ENCODE measurements at regions not wholly inside any gene's neighbourhood (a gene's known extent, or its start where the extent isn't known, plus 50 kb on each side); places are given as distances from the start of the nearest gene placed in this dataset.

GRCh38 chr17:77728871-77729270, 229.6 kb upstream of the TNRC6C start:
- FAIRE-seq (no peak), ATAC-seq (no peak), DNase-seq (ENCODE audit: extremely low read depth in 1 of 4, low spot score in 3 of 4) (no peak)
- no peak overlapping the region for H2AFZ ChIP-seq (ENCODE audit: low read depth, low read length)
- in situ Hi-C loops (cut with MboI) (no loop called here), intact Hi-C loops (cut with micrococcal nuclease) (no loop called here)
- BruUV-seq (replicated peaks) = no TSS peak
- no peaks in the 10 kb centered on the region for H3K9me3 ChIP-seq (replicated peaks; ENCODE audit: control insufficient read depth, insufficient read depth, low read depth, low read length)
- no peak overlapping the region for H3K4me2 ChIP-seq (ENCODE audit: insufficient read depth, low read length)
- CTCF ChIA-PET (ENCODE audit: low intra/inter-chr PET ratio) = no interaction called here
- no peaks in the 10 kb centered on the region for H4K20me1 ChIP-seq (replicated peaks; ENCODE audit: control insufficient read depth, insufficient read depth, low read length)
- 0% methylated on average over 7 of the region's 7 CpGs for WGBS (ENCODE audit: insufficient coverage, low coverage, missing lambda C conversion rate)
- H3K9ac ChIP-seq (ENCODE audit: insufficient read depth in 1 of 2, low read depth in 2 of 2, low read length in 2 of 2) = no peak overlapping the region
- TF ChIP-seq BHLHE40 (IDR thresholded peaks at IDR 0.05; ENCODE audit: low read length) (no peak), GTF2E2 (tag; IDR thresholded peaks at IDR 0.05) (no peak), PYGO2 (tag; IDR thresholded peaks at IDR 0.05) (no peak), RBM17 (IDR thresholded peaks at IDR 0.05; ENCODE audit: borderline replicate concordance, low read depth, low read length) (no peak), ATF1 (CRISPR knock-in tag; IDR thresholded peaks at IDR 0.05) (no peak), ATF1 (tag; IDR thresholded peaks at IDR 0.05) (no peak)
- POLR2A ChIA-PET = no interaction called here
- H3K4me1 ChIP-seq (replicated peaks in 1 of 2; ENCODE audit: control insufficient read depth in 2 of 2, insufficient read depth in 2 of 2, low read length in 2 of 2) = 0 out of 5 replicates have a peak, but pooled peaks cover 0 to 5% of the 10 kb centered on the region in 2 experiments
- H3K79me2 ChIP-seq (ENCODE audit: control insufficient read depth, insufficient read depth, low read length) = no peaks in the 10 kb centered on the region
- no peaks in the 10 kb centered on the region for H3K9me1 ChIP-seq (ENCODE audit: control insufficient read depth, insufficient read depth, low read length)
- H3K27ac ChIP-seq (ENCODE audit: extremely low read depth, low read depth, low read length) = no peak overlapping the region
- no peaks in the 10 kb centered on the region for H3K36me3 ChIP-seq (ENCODE audit: control insufficient read depth, insufficient read depth, low read length)
- no peak overlapping the region for H3K4me3 ChIP-seq
- peaks cover 27 to 48% of the 10 kb centered on the region in 2 experiments; a peak in 4 of 5 replicates for H3K27me3 ChIP-seq (ENCODE audit: control insufficient read depth in 2 of 2, insufficient read depth in 2 of 2, low read length in 2 of 2)

DNA sequence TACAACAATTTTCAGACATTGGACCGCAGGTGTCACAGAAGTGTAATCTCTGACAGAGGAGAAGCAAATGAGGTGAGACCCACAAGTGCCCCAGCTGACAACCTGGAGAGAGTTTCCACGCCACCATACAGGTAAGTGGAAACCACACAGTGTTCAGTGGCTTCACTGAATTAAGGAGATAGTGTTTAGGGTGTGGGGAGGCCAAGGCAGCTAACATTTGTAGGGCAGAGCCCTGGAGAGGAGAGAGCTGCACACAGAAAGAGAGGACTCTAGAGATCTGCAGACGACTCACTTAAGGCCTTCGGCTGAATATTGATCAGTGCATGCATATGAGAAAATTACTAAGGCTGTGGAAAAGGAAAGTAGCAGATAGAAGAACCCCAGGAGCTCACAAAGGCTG, 228.9 kb upstream of the TNRC6C start:
- ChIA-PET CTCF (ENCODE audit: low intra/inter-chr PET ratio) (no interaction called here), POLR2A (no interaction called here)
- no TSS peak for BruUV-seq (replicated peaks)
- FAIRE-seq (no peak), ATAC-seq (no peak), DNase-seq (ENCODE audit: extremely low read depth in 1 of 4, low spot score in 3 of 4) (no peak)
- no peaks in the 10 kb centered on the region for H3K9me3 ChIP-seq (replicated peaks; ENCODE audit: control insufficient read depth, insufficient read depth, low read depth, low read length)
- 0% methylated on average over 4 of the region's 4 CpGs for WGBS (ENCODE audit: insufficient coverage, low coverage, missing lambda C conversion rate)
- no peak overlapping the region for H3K9ac ChIP-seq (ENCODE audit: insufficient read depth in 1 of 2, low read depth in 2 of 2, low read length in 2 of 2)
- no peaks in the 10 kb centered on the region for H4K20me1 ChIP-seq (replicated peaks; ENCODE audit: control insufficient read depth, insufficient read depth, low read length)
- H3K79me2 ChIP-seq (ENCODE audit: control insufficient read depth, insufficient read depth, low read length) = no peaks in the 10 kb centered on the region
- H2AFZ ChIP-seq (ENCODE audit: low read depth, low read length) = no peak overlapping the region
- H3K4me1 ChIP-seq (replicated peaks in 1 of 2; ENCODE audit: control insufficient read depth in 2 of 2, insufficient read depth in 2 of 2, low read length in 2 of 2) = peaks cover 0 to 9% of the 10 kb centered on the region in 2 experiments; a peak in 2 of 5 replicates
- H3K27ac ChIP-seq (ENCODE audit: extremely low read depth, low read depth, low read length) = no peak overlapping the region
- no peaks in the 10 kb centered on the region for H3K9me1 ChIP-seq (ENCODE audit: control insufficient read depth, insufficient read depth, low read length)
- H3K36me3 ChIP-seq (ENCODE audit: control insufficient read depth, insufficient read depth, low read length) = no peaks in the 10 kb centered on the region
- H3K27me3 ChIP-seq (ENCODE audit: control insufficient read depth in 2 of 2, insufficient read depth in 2 of 2, low read length in 2 of 2) = peaks cover 21 to 48% of the 10 kb centered on the region in 2 experiments; a peak in 4 of 5 replicates
- in situ Hi-C loops (cut with MboI) (no loop called here), intact Hi-C loops (cut with micrococcal nuclease) (no loop called here)
- no peak overlapping the region for H3K4me2 ChIP-seq (ENCODE audit: insufficient read depth, low read length)
- no peak overlapping the region for H3K4me3 ChIP-seq
- no peak for TF ChIP-seq ARID2 (IDR thresholded peaks at IDR 0.05)
- no peak for TF ChIP-seq PCBP1 (IDR thresholded peaks at IDR 0.05; ENCODE audit: low read depth, low read length, poor library complexity, severe bottlenecking)
- no peak for TF ChIP-seq ZNF134 (CRISPR knock-in tag; conservative IDR thresholded peaks at IDR 0.05)
- no peak for TF ChIP-seq HMGXB4 (CRISPR knock-in tag; IDR thresholded peaks at IDR 0.05)
- no peak for TF ChIP-seq ZBTB12 (CRISPR knock-in tag; IDR thresholded peaks at IDR 0.05)
- TF ChIP-seq HES1 (IDR thresholded peaks at IDR 0.05; ENCODE audit: low read depth) = no peak
- TF ChIP-seq, protein P1, sequence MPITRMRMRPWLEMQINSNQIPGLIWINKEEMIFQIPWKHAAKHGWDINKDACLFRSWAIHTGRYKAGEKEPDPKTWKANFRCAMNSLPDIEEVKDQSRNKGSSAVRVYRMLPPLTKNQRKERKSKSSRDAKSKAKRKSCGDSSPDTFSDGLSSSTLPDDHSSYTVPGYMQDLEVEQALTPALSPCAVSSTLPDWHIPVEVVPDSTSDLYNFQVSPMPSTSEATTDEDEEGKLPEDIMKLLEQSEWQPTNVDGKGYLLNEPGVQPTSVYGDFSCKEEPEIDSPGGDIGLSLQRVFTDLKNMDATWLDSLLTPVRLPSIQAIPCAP (CRISPR knock-in tag; IDR thresholded peaks at IDR 0.05; ENCODE audit: borderline replicate concordance) = no peak
- no peak for TF ChIP-seq ADNP (tag; IDR thresholded peaks at IDR 0.05)
